H1 (cell line): ENCODE measurements at regions not wholly inside any gene's neighbourhood (a gene's known extent, or its start where the extent isn't known, plus 50 kb on each side); places are given as distances from the start of the nearest gene placed in this dataset.

Source experiments
- CTCF ChIA-PET: fragments of 300-600 bp; sonication (Branson Sonifier 250); formaldehyde crosslinking; loops from one replicate; lab custom pipeline; 2021; ENCODE audit not compliant: partially characterized antibody; lab: Charles Lee
- POLR2A ChIA-PET: fragments of 300-600 bp; sonication (Branson Sonifier 250); formaldehyde crosslinking; loops from one replicate; lab custom pipeline; 2021; ENCODE audit warnings: inconsistent platforms; ENCODE audit not compliant: partially characterized antibody; lab: Charles Lee
- DNase-seq, 2 experiments: peaks; one replicate each; pipeline versions ENCODE4 v3.0.0 to v3.0.0-alpha.2; 2010 to 2022; ENCODE audit warnings: low spot score in 2 of 2, low read depth in 1 of 2, mixed read lengths in 1 of 2
- FAIRE-seq: peaks from 2 replicates; lab custom pipeline; 2011; peaks lifted over from hg19 to GRCh38; lab: Jason Lieb, UNC
- H2AFZ ChIP-seq: 2 replicates; pipeline ENCODE4 v1.8.1; 2012; ENCODE audit warnings: low read length, inconsistent platforms
- H2AK5ac ChIP-seq: 2 replicates; pipeline ENCODE4 v1.6.1; 2013; ENCODE audit warnings: low read depth, low read length
- H2BK120ac ChIP-seq: replicated peaks from 2 replicates; pipeline ENCODE3; 2013; ENCODE audit warnings: low read depth, low read length, inconsistent platforms
- H2BK12ac ChIP-seq: 2 replicates; pipeline ENCODE4 v1.6.1; 2013; ENCODE audit warnings: low read depth, low read length
- H2BK15ac ChIP-seq: 2 replicates; pipeline ENCODE4 v1.6.1; 2013; ENCODE audit warnings: low read length
- H2BK20ac ChIP-seq: 2 replicates; pipeline ENCODE4 v1.6.1; 2013; ENCODE audit warnings: low read length
- H2BK5ac ChIP-seq: 2 replicates; pipeline ENCODE4 v1.6.1; 2013; ENCODE audit warnings: low read depth, low read length
- H3K14ac ChIP-seq: 2 replicates; pipeline ENCODE4 v1.6.1; 2013; ENCODE audit warnings: inconsistent platforms; ENCODE audit not compliant: insufficient read length
- H3K18ac ChIP-seq: 2 replicates; pipeline ENCODE4 v1.6.1; 2013; ENCODE audit warnings: low read length; ENCODE audit errors: extremely low read depth
- H3K23ac ChIP-seq: 2 replicates; pipeline ENCODE4 v1.6.1; 2013; ENCODE audit warnings: inconsistent platforms; ENCODE audit not compliant: insufficient read length
- H3K23me2 ChIP-seq: 2 replicates; pipeline ENCODE4 v1.6.1; 2013; ENCODE audit warnings: low read depth, low read length
- H3K27ac ChIP-seq: 2 replicates; pipeline ENCODE4 v1.6.1; 2011; ENCODE audit warnings: low read depth, low read length, inconsistent platforms
- H3K27me3 ChIP-seq, 4 experiments: replicated peaks in 1 of 4; 1 replicate in 1 of 4; 2 replicates in 3 of 4; pipeline versions ENCODE4 v1.6.1 to v1.8.1; 2011 to 2013; ENCODE audit warnings: low read length in 3 of 4, mild to moderate bottlenecking in 3 of 4, inconsistent platforms in 2 of 4, mixed read lengths in 2 of 4, moderate library complexity in 1 of 4; ENCODE audit not compliant: control insufficient read depth in 3 of 4, insufficient read depth in 3 of 4; ENCODE audit errors: extremely low read depth in 1 of 4
- H3K36me3 ChIP-seq, 4 experiments: 2 replicates each; pipeline versions ENCODE4 v1.6.1 to v1.8.1; 2011 to 2013; ENCODE audit warnings: mild to moderate bottlenecking in 4 of 4, low read length in 3 of 4, moderate library complexity in 2 of 4, control low read depth in 1 of 4, inconsistent platforms in 1 of 4; ENCODE audit not compliant: insufficient read depth in 4 of 4, control insufficient read depth in 2 of 4
- H3K4ac ChIP-seq: replicated peaks from 2 replicates; pipeline ENCODE3; 2013; ENCODE audit warnings: low read length, low read depth, mixed read lengths, inconsistent platforms; ENCODE audit not compliant: insufficient read length
- H3K4me1 ChIP-seq, 4 experiments: replicated peaks in 1 of 4; 1 replicate in 1 of 4; 2 replicates in 3 of 4; pipeline versions ENCODE4 v1.6.1 to v1.8.1; 2011 to 2013; ENCODE audit warnings: low read length in 3 of 4, inconsistent platforms in 2 of 4, mixed read lengths in 1 of 4; ENCODE audit not compliant: insufficient read depth in 4 of 4, control insufficient read depth in 3 of 4
- H3K4me2 ChIP-seq, 2 experiments: 2 replicates each; pipeline versions ENCODE4 v1.6.1 to v1.8.1; 2011 to 2013; ENCODE audit warnings: low read depth in 2 of 2, low read length in 2 of 2, control low read depth in 1 of 2, inconsistent platforms in 1 of 2, mild to moderate bottlenecking in 1 of 2; ENCODE audit not compliant: insufficient read depth in 1 of 2
- H3K4me3 ChIP-seq, 4 experiments: fragments of 200-600, 300-600 bp in 1 of 4; sonication (generic), shearing (Covaris generic), sonication (Bioruptor Twin) in 1 of 4; 2 replicates each; pipeline versions ENCODE4 v1.5.1 to v1.8.1; 2011 to 2016; ENCODE audit warnings: low read length in 4 of 4, low read depth in 3 of 4, control low read depth in 2 of 4, inconsistent platforms in 2 of 4, mild to moderate bottlenecking in 2 of 4, mixed read lengths in 1 of 4, moderate library complexity in 1 of 4; ENCODE audit not compliant: insufficient read depth in 2 of 4; ENCODE audit errors: extremely low read depth in 1 of 4
- H3K56ac ChIP-seq: replicated peaks from 2 replicates; pipeline ENCODE3; 2013; ENCODE audit warnings: low read depth, mild to moderate bottlenecking, mixed read lengths, low read length, inconsistent platforms; ENCODE audit not compliant: insufficient read length
- H3K79me1 ChIP-seq: 2 replicates; pipeline ENCODE4 v1.6.1; 2013; ENCODE audit warnings: low read depth, low read length, control low read depth
- H3K79me2 ChIP-seq, 2 experiments: 2 replicates each; pipeline versions ENCODE4 v1.6.1 to v1.8.1; 2012 to 2013; ENCODE audit warnings: low read length in 2 of 2, mild to moderate bottlenecking in 2 of 2, inconsistent platforms in 1 of 2; ENCODE audit not compliant: insufficient read depth in 2 of 2, control insufficient read depth in 1 of 2
- H3K9ac ChIP-seq, 4 experiments: replicated peaks in 1 of 4; 1 replicate in 1 of 4; 2 replicates in 3 of 4; pipeline versions ENCODE4 v1.6.1 to v1.8.1; 2011 to 2013; ENCODE audit warnings: low read depth in 3 of 4, low read length in 3 of 4, control low read depth in 2 of 4, mild to moderate bottlenecking in 2 of 4, moderate library complexity in 2 of 4, inconsistent platforms in 1 of 4; ENCODE audit errors: extremely low read depth in 1 of 4
- H3K9me3 ChIP-seq, 2 experiments: 2 replicates each; pipeline versions ENCODE4 v1.6.1 to v1.8.1; 2012 to 2013; ENCODE audit warnings: mild to moderate bottlenecking in 2 of 2, moderate library complexity in 2 of 2, control low read depth in 1 of 2, inconsistent platforms in 1 of 2, low read depth in 1 of 2, low read length in 1 of 2, mixed read lengths in 1 of 2; ENCODE audit not compliant: insufficient read depth in 2 of 2
- H4K20me1 ChIP-seq, 2 experiments: replicated peaks in 1 of 2; 2 replicates each; pipeline versions ENCODE3 to v1.8.1; 2011 to 2013; ENCODE audit warnings: inconsistent platforms in 2 of 2, low read length in 2 of 2, mild to moderate bottlenecking in 1 of 2; ENCODE audit not compliant: insufficient read depth in 2 of 2, control insufficient read depth in 1 of 2
- H4K5ac ChIP-seq: 2 replicates; pipeline ENCODE4 v1.6.1; 2013; ENCODE audit warnings: low read length, low read depth, mixed read lengths, inconsistent platforms; ENCODE audit not compliant: insufficient read length
- H4K8ac ChIP-seq: 2 replicates; pipeline ENCODE4 v1.8.0; 2013; ENCODE audit warnings: mild to moderate bottlenecking, moderate library complexity, low read length, inconsistent platforms; ENCODE audit not compliant: insufficient read depth; ENCODE audit errors: extremely low read depth
- H4K91ac ChIP-seq: replicated peaks from 2 replicates; pipeline ENCODE3; 2013; ENCODE audit warnings: low read length, mixed read lengths, inconsistent platforms; ENCODE audit not compliant: insufficient read length
- SIN3A ChIP-seq, 2 experiments: IDR thresholded peaks in 1 of 2; conservative IDR thresholded peaks in 1 of 2; 2 replicates each; pipeline ENCODE4 v1.6.1; 2011 to 2012; ENCODE audit warnings: low read length in 2 of 2, improper control_type of control experiment in 1 of 2, low read depth in 1 of 2, mild to moderate bottlenecking in 1 of 2
- SUZ12 ChIP-seq: fragments of 200-600 bp; sonication (generic); IDR thresholded peaks from 2 replicates; pipeline ENCODE4 v1.6.1; 2012; ENCODE audit warnings: mild to moderate bottlenecking, inconsistent platforms, low read length, moderate library complexity, mixed read lengths
- WGBS, 2 experiments: shearing (Covaris generic) in 1 of 2; methylation state at CpG; one replicate each; pipeline versions ENCODE4 v1.1.6 to v1.1.7; 2013 to 2015; ENCODE audit warnings: low lambda C conversion rate in 2 of 2, mixed read lengths in 2 of 2, inconsistent platforms in 1 of 2, low coverage in 1 of 2, missing lambda C conversion rate in 1 of 2; ENCODE audit not compliant: insufficient replicate concordance in 2 of 2, insufficient coverage in 1 of 2, insufficient read length in 1 of 2; ENCODE audit errors: extremely low coverage in 1 of 2, missing lambda C conversion rate in 1 of 2; 5-methylcytosine and 5-hydroxymethylcytosine counted together

DNA sequence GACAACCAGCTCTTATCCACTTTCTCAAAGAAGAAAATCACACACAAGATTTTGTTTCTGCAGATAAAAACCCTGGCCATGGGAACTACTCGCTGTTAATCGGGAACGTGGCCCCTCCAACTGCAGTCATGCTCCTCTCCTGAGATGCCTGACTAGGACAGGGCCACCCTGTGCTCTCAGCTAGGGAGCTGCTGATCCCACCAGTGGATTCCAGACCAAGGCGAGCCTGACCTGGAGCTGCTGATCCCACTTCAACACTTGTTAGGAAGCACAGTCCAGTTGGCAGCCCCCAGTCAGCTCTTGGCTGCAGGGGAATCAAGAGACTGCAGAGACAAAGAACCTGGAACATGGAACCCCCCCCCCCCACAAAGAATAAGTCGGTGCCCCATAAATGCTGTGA is 474.3 kb upstream of the MGMT start:
- no peaks in the 10 kb centered on the region for H3K79me1 ChIP-seq
- H2AFZ ChIP-seq: no peak overlapping the region
- 94% methylated on average over 5 of the region's 5 CpGs; no CpG with 5 or more reads in 1 of the 2 experiments for WGBS, 2 experiments
- H3K23ac ChIP-seq: no peak overlapping the region
- TF ChIP-seq SUZ12: no peak
- TF ChIP-seq SIN3A (conservative IDR thresholded peaks at IDR 0.05 in 1 of 2, IDR thresholded peaks at IDR 0.05 in 1 of 2; ENCODE audit: low read depth in 1 of 2, low read length in 2 of 2): no peak
- TF ChIP-seq, all 59 proteins: peak for 0
- Histone ChIP-seq H4K5ac (no peak overlapping the region), H2BK15ac (no peak overlapping the region), H3K18ac (no peak overlapping the region), H4K8ac (no peak overlapping the region), H4K91ac (no peak overlapping the region), H3K27ac (no peak overlapping the region), H2BK20ac (no peak overlapping the region), H3K23me2 (no peaks in the 10 kb centered on the region), H2BK5ac (no peak overlapping the region), H3K4me3 (no peak overlapping the region), H3K79me2 (no peaks in the 10 kb centered on the region), H3K9me3 (no peaks in the 10 kb centered on the region), H2BK120ac (no peak overlapping the region), H3K9ac (no peak overlapping the region), H4K20me1 (no peaks in the 10 kb centered on the region), H3K27me3 (no peaks in the 10 kb centered on the region), H3K14ac (no peak overlapping the region), H3K36me3 (no peaks in the 10 kb centered on the region), H3K56ac (no peak overlapping the region), H2AK5ac (no peak overlapping the region), H3K4me2 (no peak overlapping the region), H3K4ac (no peak overlapping the region), H2BK12ac (no peak overlapping the region), H3K4me1 (peaks cover 0 to 6% (median 0%) of the 10 kb centered on the region in 4 experiments; a peak in 1 of 7 replicates)
- no peak for FAIRE-seq
- no peak for DNase-seq
- ChIA-PET CTCF (interaction anchor here (0.6 to 1.4 kb wide), 3 partner anchors 9 to 182 kb away, joined by 3 to 5 read pairs (median 4); no protein-coding TSS in a partner anchor), POLR2A (no interaction called here)
